ENCODE measurements at regions not wholly inside any gene's neighbourhood (a gene's known extent, or its start where the extent isn't known, plus 50 kb on each side); places are given as distances from the start of the nearest gene placed in this dataset.

DNA sequence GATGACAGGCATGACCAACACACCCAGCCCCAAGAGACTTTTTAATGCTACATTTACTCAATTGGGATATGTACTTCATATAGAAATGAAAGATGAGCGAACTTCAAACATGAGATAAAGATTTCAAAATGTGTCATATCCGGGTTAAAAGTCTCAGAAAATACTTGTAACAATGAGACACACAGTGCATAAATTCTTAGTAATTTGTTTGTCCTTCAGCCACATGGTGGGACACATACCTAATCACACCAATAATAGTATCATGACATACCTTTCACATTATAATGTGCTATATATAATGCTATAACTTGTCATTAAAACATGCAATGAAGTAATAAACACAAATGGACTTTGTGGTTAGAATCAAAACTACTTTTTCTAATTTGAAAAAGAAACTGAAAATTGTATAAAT lies 204.7 kb upstream of the RFX3 start:
- Histone ChIP-seq H3K9ac (ENCODE audit: low read depth in 1 of 2, low read length in 2 of 2) (no peak overlapping the region), H3K27ac (ENCODE audit: low read depth in 1 of 2, low read length in 2 of 2) (no peak overlapping the region), H3K9me3 (ENCODE audit: control insufficient read depth in 4 of 4, low read length in 3 of 4) (no peaks in the 10 kb centered on the region), H3K36me3 (ENCODE audit: control insufficient read depth in 4 of 4, insufficient read depth in 3 of 4, low read depth in 1 of 4, low read length in 3 of 4) (no peaks in the 10 kb centered on the region), H3K27me3 (ENCODE audit: control insufficient read depth in 4 of 4, insufficient read depth in 4 of 4, low read length in 3 of 4) (no peaks in the 10 kb centered on the region), H3K4me1 (ENCODE audit: control insufficient read depth in 4 of 4, insufficient read depth in 4 of 4, low read length in 3 of 4) (peaks cover 0 to 9% (median 5%) of the 10 kb centered on the region in 4 donors), H3K4me3 (ENCODE audit: low read depth in 1 of 3, low read length in 3 of 3) (no peak overlapping the region)
- 92% methylated on average over 2 of the region's 2 CpGs for WGBS
- TF ChIP-seq HNF4G (IDR thresholded peaks at IDR 0.05) (no peak), GABPA (IDR thresholded peaks at IDR 0.05 in 1 of 2, conservative IDR thresholded peaks at IDR 0.05 in 1 of 2) (no peak), FOXA2 (IDR thresholded peaks at IDR 0.05) (no peak), HNF4A (conservative IDR thresholded peaks at IDR 0.05) (no peak), RAD21 (IDR thresholded peaks at IDR 0.05) (no peak), TAF1 (conservative IDR thresholded peaks at IDR 0.05) (no peak), CTCF (IDR thresholded peaks at IDR 0.05; ENCODE audit: low read depth, low read length, missing input control) (no peak), RXRA (IDR thresholded peaks at IDR 0.05) (no peak), NR2F2 (IDR thresholded peaks at IDR 0.05) (no peak)
- TF ChIP-seq, protein P1, sequence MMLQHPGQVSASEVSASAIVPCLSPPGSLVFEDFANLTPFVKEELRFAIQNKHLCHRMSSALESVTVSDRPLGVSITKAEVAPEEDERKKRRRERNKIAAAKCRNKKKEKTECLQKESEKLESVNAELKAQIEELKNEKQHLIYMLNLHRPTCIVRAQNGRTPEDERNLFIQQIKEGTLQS (IDR thresholded peaks at IDR 0.05), result no peak
- TF ChIP-seq, protein P2, sequence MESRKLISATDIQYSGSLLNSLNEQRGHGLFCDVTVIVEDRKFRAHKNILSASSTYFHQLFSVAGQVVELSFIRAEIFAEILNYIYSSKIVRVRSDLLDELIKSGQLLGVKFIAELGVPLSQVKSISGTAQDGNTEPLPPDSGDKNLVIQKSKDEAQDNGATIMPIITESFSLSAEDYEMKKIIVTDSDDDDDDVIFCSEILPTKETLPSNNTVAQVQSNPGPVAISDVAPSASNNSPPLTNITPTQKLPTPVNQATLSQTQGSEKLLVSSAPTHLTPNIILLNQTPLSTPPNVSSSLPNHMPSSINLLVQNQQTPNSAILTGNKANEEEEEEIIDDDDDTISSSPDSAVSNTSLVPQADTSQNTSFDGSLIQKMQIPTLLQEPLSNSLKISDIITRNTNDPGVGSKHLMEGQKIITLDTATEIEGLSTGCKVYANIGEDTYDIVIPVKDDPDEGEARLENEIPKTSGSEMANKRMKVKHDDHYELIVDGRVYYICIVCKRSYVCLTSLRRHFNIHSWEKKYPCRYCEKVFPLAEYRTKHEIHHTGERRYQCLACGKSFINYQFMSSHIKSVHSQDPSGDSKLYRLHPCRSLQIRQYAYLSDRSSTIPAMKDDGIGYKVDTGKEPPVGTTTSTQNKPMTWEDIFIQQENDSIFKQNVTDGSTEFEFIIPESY (IDR thresholded peaks at IDR 0.05), result no peak
- TF ChIP-seq, protein P3, sequence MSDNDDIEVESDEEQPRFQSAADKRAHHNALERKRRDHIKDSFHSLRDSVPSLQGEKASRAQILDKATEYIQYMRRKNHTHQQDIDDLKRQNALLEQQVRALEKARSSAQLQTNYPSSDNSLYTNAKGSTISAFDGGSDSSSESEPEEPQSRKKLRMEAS (IDR thresholded peaks at IDR 0.05), result no peak
- DNase-seq (ENCODE audit: low spot score), result no peak

DNA sequence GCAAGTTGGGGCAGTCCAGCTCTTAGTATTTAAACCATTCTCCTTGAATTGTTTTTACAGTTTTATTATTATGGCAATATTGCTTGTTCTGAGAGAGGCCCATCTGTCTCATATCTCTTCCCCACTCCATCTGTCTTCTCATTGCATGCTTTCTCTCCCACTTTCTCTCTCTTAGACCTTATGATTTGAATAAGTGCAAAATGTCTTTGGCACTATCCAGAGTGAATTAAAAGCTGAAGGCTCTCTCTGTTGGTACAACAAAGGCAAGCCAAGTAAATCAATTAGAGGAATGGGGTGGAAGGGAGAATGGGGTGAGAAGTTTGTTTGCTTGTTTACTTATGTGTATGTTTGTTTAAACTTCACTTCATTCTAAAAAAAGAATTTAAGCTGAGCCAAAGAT lies 195.3 kb upstream of the RFX3 start:
- no peaks in the 10 kb centered on the region for H3K9me3 ChIP-seq (ENCODE audit: control insufficient read depth in 4 of 4, low read length in 3 of 4)
- H3K27me3 ChIP-seq (ENCODE audit: control insufficient read depth in 4 of 4, insufficient read depth in 4 of 4, low read length in 3 of 4), result no peaks in the 10 kb centered on the region
- DNase-seq (ENCODE audit: low spot score), result no peak
- TF ChIP-seq TAF1 (conservative IDR thresholded peaks at IDR 0.05) (no peak), YY1 (IDR thresholded peaks at IDR 0.05) (no peak), CTCF (IDR thresholded peaks at IDR 0.05; ENCODE audit: low read depth, low read length, missing input control) (no peak), FOXA2 (IDR thresholded peaks at IDR 0.05) (no peak), NR2F2 (IDR thresholded peaks at IDR 0.05) (no peak), REST (IDR thresholded peaks at IDR 0.05) (no peak), GABPA (IDR thresholded peaks at IDR 0.05 in 1 of 2, conservative IDR thresholded peaks at IDR 0.05 in 1 of 2) (no peak), SP1 (IDR thresholded peaks at IDR 0.05) (no peak), FOXA1 (IDR thresholded peaks at IDR 0.05) (no peak), HNF4G (IDR thresholded peaks at IDR 0.05) (no peak), RAD21 (IDR thresholded peaks at IDR 0.05) (no peak), EGR1 (IDR thresholded peaks at IDR 0.05; ENCODE audit: low read depth in 2 of 2) (no peak)
- TF ChIP-seq, protein P3 (IDR thresholded peaks at IDR 0.05), result no peak
- TF ChIP-seq, protein P1 (IDR thresholded peaks at IDR 0.05), result no peak
- H3K4me1 ChIP-seq (ENCODE audit: control insufficient read depth in 4 of 4, insufficient read depth in 4 of 4, low read length in 3 of 4), result no peaks in the 10 kb centered on the region
- no peak overlapping the region for H3K27ac ChIP-seq (ENCODE audit: low read depth in 1 of 2, low read length in 2 of 2)
- H3K9ac ChIP-seq (ENCODE audit: low read depth in 1 of 2, low read length in 2 of 2), result no peak overlapping the region
- no peaks in the 10 kb centered on the region for H3K36me3 ChIP-seq (ENCODE audit: control insufficient read depth in 4 of 4, insufficient read depth in 3 of 4, low read depth in 1 of 4, low read length in 3 of 4)
- no peak overlapping the region for H3K4me3 ChIP-seq (ENCODE audit: low read depth in 1 of 3, low read length in 3 of 3)

Measured in liver (tissue), 8 donors.